Activated CD4-positive, CD25-positive, alpha-beta regulatory T cell treated with anti-CD3 and anti-CD28 coated beads, Interleukin-2, amount 50 U/mL, for 16 hours (primary cell): ENCODE measurements at regions not wholly inside any gene's neighbourhood (a gene's known extent, or its start where the extent isn't known, plus 50 kb on each side); places are given as distances from the start of the nearest gene placed in this dataset.

ENCODE experiments used
- DNase-seq: peaks from one replicate; pipeline ENCODE4 v3.0.0-alpha.2; 2020; ENCODE audit warnings: low read depth, low spot score

DNA sequence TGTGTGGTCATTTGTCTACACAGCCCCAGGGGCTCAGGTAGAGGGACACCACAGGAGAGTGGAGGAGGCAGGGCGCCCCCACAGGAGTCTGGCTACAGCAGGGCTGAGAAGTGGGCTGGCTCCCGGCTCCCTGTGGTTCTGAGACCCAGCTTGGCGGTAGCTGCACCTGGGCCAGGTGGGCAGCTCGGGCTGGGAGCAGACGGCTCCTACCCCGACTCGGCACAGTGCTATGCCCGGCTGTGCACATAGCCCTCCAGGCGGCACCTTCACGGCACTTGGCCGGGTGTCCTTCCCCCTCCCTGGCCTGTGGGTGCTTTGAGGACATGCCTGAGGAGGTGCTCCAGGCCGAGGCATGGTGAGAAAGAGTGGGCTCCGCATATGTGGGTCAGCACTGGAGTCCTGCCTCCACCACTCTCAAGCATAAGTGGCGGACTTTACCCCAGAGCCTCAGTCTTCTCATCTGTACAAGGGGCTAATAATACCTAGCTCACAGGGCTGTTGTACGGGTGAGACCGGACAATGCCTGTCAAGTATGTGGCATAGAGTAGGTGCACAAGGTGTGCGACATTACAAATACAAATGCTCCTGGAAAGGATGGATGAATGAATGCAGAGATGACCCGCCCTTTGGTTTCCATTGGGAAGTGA, 50.1 kb upstream of the JPH3 start:
- no peak for DNase-seq

DNA sequence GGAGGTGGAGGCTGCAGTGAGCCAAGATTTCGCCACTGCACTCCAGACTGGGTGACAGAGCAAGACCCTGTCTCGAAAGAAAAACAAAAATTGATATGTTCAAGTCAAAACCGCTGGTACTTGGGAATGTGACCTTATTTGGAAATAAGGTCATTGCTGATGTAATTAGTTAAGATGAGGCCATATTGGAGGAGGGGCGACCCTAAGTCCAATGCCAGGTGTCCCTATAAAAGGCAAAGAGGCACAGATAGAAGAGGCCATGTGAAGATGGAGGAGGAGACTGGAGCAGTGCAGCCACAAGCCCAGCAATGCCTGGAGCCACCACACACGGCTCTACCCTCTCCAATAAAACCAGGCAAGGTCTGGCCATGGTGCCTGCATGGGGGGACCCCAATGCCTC, 50.8 kb upstream of the JPH3 start:
- no peak for DNase-seq

DNA sequence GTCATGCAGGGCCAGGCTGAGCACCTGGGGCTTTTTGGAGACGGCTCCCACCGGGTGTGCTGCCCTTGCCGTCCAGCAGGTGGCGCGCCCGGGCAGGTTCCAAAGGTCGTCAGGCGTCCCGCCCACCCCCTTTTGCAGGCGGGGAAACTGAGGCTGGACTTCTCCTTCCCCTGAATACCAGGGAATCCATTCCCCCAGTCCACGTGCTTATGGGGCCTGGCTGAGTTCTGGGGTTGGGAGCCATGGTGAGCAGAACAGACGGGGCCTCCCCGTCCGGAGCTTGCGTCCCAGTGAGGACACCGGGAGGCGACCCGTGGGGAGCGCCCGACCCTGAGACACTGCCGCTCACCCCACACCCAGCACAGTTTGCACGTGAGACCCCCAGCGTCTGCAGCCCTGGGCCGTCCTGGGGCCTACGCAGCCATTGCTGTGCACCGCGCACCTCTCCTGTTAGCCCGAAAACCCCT, 51.8 kb upstream of the JPH3 start:
- peak; percentile 24 for DNase-seq

DNA sequence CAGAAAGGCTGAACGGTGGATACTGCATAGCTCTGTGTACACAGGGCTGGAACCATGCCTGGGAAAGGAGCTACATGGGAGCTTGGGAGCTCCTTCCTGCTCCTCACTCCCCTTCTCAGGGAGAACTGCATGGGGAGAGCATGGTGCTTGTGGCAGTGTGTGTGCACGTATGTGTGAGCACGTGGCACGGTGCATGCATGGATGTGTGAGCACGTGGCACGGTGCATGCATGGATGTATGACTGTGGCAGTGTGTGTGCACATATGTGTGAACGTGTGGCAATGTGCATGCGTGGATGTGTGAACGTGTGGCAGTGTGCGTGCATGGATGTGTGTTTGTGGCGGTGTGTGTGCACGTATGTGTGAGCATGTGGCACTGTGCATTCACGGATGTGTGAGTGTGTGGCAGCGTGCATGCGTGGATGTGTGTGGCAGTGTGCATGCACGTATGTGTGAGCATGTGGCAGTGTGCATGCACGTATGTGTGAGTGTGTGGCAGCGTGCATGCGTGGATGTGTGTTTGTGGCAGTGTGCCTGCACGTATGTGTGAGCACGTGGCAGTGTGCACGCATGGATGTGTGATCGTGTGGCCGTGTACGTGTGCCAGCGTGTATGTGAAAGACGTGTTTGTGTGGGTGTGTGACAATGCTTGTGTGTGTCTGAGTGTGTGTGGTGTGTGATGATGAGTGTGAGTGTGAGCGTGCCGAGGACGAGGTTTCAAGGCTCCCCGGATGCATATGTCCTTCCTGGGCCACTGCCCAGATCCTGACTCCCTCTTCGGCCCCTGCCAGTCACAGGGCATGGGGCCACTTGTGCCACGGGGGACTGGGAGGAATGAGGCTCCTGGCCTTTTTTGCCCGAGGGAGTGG, 52.4 kb upstream of the JPH3 start:
- DNase-seq: no peak

DNA sequence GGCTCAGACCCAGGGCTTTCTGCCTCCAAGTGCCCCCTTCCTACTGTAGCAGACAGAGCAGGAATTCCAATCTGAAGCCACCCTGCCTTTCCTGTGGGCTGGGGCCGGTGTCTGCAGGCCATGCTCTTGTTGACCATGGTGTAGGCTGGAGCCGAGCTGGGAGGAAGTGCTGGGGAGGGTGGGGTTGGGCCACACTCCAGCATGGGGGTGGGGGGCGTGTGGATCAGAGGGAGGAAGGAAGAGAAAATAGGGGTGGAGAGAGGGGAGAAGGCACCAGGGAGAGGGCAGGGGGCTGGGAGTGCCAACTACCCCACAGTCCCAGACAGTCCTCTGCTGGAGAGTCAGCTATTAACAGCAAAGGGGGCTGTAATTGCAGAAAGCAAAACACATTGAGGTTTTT, 54.3 kb upstream of the JPH3 start:
- DNase-seq: no peak

DNA sequence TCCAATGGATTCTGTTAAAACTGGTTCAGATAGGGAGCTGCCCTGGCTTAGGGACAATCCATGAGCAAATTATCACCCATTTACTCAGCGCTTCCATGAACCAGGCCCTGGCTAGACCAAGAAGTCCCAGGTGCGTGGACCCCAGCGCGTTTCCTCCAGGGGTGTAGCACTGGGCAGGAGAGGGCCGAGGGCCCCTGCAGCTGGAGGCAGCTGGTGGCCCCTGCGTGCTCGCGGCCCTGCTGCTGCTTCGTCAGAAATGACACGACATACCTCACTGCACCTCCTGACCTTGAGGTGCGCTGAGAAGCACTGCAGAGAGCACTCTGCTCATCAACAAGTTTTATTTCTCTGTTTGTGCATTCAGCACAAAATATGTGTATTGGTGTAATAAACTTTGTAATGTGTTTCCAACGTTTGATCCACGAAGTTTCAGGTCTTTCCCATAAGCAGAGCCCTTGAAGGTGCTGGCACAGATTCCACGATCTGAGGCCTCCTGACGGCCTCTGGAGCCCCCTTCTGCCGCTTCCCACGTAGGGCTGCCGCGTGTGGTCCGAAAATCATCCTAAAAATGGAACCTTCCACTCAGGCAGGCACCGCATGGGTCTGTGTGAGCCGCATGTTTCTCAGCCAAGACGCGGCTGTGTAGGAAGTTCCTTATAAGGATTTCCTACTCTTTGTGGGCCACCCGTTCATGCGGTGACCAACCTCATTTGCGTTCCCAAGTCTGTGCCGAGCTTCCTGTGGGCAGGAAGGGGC, 50.8 kb upstream of the ZCCHC14 start:
- no peak for DNase-seq

DNA sequence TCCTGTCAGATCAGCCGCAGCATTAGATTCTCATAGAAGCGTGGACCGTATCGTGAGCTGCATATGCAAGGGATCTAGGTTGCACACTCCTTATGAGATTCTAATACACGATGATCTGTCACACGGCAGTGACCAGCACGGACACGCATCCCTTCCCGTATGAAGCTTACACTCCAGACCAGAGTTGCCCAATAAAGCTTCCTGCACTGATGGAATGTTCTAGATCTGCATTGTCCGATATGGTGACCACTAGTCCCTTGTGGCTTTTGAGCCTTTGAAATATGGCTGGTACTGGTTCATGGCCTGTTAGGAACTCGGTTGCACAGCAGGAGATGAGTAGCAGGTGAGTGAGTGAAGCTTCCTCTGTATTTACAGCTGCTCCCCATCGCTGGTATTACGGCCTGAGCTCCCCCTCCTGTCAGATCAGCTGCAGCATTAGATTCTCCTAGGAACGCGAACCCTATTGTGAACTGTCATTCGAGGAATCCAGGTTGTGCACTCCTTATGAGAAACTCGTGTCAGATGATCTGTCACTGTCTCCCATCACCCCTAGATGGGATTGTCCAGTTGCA, 49.8 kb upstream of the ZCCHC14 start:
- no peak for DNase-seq
